ENCODE measurements at regions not wholly inside any gene's neighbourhood (a gene's known extent, or its start where the extent isn't known, plus 50 kb on each side); places are given as distances from the start of the nearest gene placed in this dataset.

- no peak for DNase-seq (ENCODE audit: low spot score)
- peaks cover 62% of the 10 kb centered on the region for H3K4me1 Mint-ChIP-seq
- H3K27me3 Mint-ChIP-seq (ENCODE audit: insufficient read depth, low read depth): peaks cover 34% of the 10 kb centered on the region
Observed at GRCh38 chr3:194273743-194274310, 77.3 kb downstream of the CPN2 start.

GRCh38 chr3:194274424-194275085 is 76.6 kb downstream of the CPN2 start:
- Mint-ChIP-seq H3K36me3 (no peaks in the 10 kb centered on the region), H3K4me3 (peak overlapping the region; percentile 2), H3K27ac (peak overlapping the region; percentile 72), H3K27me3 (ENCODE audit: insufficient read depth, low read depth) (peaks cover 31% of the 10 kb centered on the region), H3K4me1 (peaks cover 58% of the 10 kb centered on the region), H3K9me3 (peaks cover 7% of the 10 kb centered on the region)
- Histone ChIP-seq H3K4me2 (peak overlapping the region; percentile 48), H3K4me1 (peaks cover 68% of the 10 kb centered on the region), H3K4me3 (no peak overlapping the region), H3K36me3 (no peaks in the 10 kb centered on the region), H3K27me3 (no peaks in the 10 kb centered on the region), H3F3A (ENCODE audit: low read depth) (peaks cover 72% of the 10 kb centered on the region), H3K27ac (peak overlapping the region; percentile 73), H3K9ac (no peak overlapping the region), H2AFZ (replicated peaks) (no peak overlapping the region), H3K9me3 (ENCODE audit: low read depth) (no peaks in the 10 kb centered on the region), H3K79me2 (ENCODE audit: low read depth) (no peaks in the 10 kb centered on the region), H4K20me1 (ENCODE audit: low read depth) (peaks cover 5% of the 10 kb centered on the region)
- TF ChIP-seq EZH2phosphoT487 (IDR thresholded peaks at IDR 0.05) (no peak), EZH2 (IDR thresholded peaks at IDR 0.05) (no peak), CTCF (IDR thresholded peaks at IDR 0.05) (no peak)
- DNase-seq (ENCODE audit: low spot score): peak; percentile 59

More at GRCh38 chr3:194273743-194274310, 77.3 kb downstream of the CPN2 start:
- Histone ChIP-seq H3K79me2 (ENCODE audit: low read depth) (no peaks in the 10 kb centered on the region), H3K27ac (peak overlapping the region; percentile 73), H3F3A (ENCODE audit: low read depth) (peaks cover 72% of the 10 kb centered on the region), H3K9me3 (ENCODE audit: low read depth) (no peaks in the 10 kb centered on the region), H3K4me2 (peak overlapping the region; percentile 48), H3K36me3 (no peaks in the 10 kb centered on the region), H3K4me3 (no peak overlapping the region), H3K9ac (no peak overlapping the region), H3K4me1 (peaks cover 69% of the 10 kb centered on the region), H2AFZ (replicated peaks) (no peak overlapping the region), H3K27me3 (no peaks in the 10 kb centered on the region), H4K20me1 (ENCODE audit: low read depth) (peaks cover 5% of the 10 kb centered on the region)
- Mint-ChIP-seq H3K9me3 (peaks cover 7% of the 10 kb centered on the region), H3K36me3 (no peaks in the 10 kb centered on the region), H3K27ac (peak overlapping the region; percentile 5), H3K4me3 (no peak overlapping the region)
- TF ChIP-seq EZH2phosphoT487 (IDR thresholded peaks at IDR 0.05): no peak
- TF ChIP-seq EZH2 (IDR thresholded peaks at IDR 0.05): no peak
- TF ChIP-seq CTCF (IDR thresholded peaks at IDR 0.05): no peak

GRCh38 chr3:194275291-194275690 is 75.8 kb downstream of the CPN2 start:
- Histone ChIP-seq H4K20me1 (ENCODE audit: low read depth) (peaks cover 5% of the 10 kb centered on the region), H3K4me2 (peak overlapping the region; percentile 48), H3K27ac (peak overlapping the region; percentile 73), H3K4me1 (peaks cover 61% of the 10 kb centered on the region), H3F3A (ENCODE audit: low read depth) (peaks cover 68% of the 10 kb centered on the region), H3K9ac (no peak overlapping the region), H3K4me3 (no peak overlapping the region), H2AFZ (replicated peaks) (no peak overlapping the region), H3K79me2 (ENCODE audit: low read depth) (no peaks in the 10 kb centered on the region), H3K9me3 (ENCODE audit: low read depth) (no peaks in the 10 kb centered on the region), H3K36me3 (no peaks in the 10 kb centered on the region), H3K27me3 (no peaks in the 10 kb centered on the region)
- TF ChIP-seq EZH2 (IDR thresholded peaks at IDR 0.05) (no peak), CTCF (IDR thresholded peaks at IDR 0.05) (no peak)
- peaks cover 31% of the 10 kb centered on the region for H3K27me3 Mint-ChIP-seq (ENCODE audit: insufficient read depth, low read depth)
- H3K27ac Mint-ChIP-seq: peak overlapping the region; percentile 72
- no peak for DNase-seq (ENCODE audit: low spot score)
- peaks cover 7% of the 10 kb centered on the region for H3K9me3 Mint-ChIP-seq
- peak overlapping the region; percentile 22 for H3K4me3 Mint-ChIP-seq
- H3K4me1 Mint-ChIP-seq: peaks cover 54% of the 10 kb centered on the region
- peaks cover 1% of the 10 kb centered on the region for H3K36me3 Mint-ChIP-seq

Measured in neural progenitor cell (in vitro differentiated cells).